ENCODE measurements at regions not wholly inside any gene's neighbourhood (a gene's known extent, or its start where the extent isn't known, plus 50 kb on each side); places are given as distances from the start of the nearest gene placed in this dataset.

DNA sequence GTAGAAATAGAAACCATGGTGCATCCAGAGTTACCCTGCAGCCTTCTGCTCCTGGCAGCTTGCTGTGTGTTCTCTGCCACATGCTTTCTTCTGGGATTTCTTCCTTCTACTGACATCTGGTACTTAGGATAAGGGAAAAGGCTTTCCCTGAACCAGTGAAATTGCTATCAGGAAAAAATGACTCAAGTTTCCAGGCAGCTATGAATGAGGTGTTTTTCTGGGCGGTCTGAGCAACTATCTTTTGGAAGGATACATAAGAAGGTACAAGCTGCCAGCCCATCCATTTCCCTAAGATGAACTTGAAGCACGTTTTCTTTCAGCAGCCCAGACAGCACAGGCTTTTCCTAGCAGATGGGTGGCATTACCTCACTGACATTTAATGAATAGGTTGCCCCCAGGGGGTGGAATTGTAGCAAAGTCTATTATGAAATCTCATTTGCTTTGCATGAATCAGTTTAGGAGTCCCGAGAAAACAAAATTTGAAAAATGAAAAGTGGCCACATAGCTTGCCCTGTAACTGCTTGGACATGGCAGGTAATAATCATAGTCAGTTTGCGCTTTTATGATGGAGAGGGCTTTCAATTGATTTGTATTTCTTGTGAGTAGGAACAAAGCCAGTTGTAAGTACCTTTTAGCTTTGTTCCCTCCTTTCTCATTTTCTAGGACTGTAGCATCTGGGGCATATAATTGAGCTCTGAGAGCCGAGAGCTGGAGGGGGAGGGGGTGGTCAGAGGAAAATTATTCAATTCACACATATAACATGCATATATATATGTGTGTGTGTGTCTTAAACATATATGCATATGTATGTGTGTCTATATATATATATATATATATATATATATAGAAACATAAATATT lies 108.5 kb downstream of the C9orf152 start:
- DNase-seq, result no peak

DNA sequence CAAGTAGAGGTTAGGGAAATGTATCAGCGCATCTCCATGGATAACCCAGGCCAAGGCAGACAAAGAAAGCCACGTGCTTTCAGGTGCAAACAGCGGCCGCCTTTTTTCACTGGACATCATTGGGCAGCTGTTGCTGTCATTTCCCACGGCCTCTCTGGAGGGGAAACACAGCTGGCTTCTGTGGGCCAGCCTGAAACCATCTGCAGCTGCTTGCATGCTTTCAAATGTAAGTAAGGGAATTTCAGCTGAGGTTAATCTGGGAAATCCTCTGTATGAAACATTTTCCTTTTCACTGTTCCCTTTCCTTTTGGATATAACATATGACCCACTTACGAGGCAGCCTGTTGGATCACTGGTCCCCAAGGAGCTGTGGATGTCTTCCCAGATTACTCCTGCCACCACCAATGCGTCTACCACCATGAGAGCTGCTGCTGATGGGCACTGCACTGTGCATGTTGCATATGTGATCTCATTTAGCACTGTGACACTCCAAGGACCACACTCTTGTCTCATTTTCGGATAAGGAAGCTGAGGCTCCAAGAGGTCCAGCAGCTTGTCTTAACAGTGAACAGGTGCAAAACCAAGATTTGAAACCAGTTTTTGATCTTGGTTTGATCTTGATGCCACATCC lies 106.3 kb downstream of the C9orf152 start:
- no peak for DNase-seq

DNA sequence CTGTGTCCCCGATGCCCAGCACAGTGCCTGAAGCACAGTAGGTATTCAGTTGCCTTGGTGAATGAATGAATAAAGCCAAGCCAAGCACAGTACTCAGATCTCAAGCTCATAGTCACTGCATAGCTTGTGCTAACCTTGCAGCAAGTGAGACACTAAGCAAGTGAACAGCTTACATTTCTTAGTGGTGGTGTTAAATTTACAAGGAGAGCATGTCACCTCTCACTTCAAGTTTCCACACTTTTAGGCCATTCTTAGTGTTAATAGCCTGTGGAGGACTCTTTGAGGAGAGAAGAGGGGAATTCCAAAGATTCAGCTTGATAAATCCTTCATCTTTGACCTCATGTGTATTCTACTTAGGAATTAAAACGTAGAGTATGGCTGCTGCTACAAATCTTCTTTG lies 104.7 kb downstream of the C9orf152 start:
- no peak for DNase-seq

DNA sequence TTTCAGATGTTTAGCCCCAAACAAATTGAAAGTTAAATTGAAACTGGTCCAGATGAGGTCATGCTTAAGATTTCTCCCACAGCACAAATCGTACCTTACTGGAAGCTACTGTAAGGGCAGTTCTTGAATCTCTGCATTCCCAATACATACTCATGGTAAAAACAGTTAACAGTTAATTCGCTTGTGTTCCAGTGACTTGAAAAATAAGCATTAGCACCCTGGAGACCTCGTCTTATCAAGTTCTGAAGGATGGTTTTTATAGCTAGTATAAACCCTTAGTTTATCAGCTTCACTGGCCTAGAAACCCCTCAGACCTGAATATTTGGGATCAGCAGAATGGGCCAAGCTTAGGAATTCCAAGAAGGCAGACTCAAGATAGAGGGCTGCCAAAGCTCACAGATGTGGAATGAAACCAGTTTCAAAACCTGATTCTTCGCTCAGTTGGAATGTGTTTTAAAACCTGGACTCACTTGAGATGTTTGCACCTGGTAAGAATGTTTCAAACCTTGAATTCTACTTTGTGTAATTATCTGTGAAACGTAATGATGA lies 103.6 kb downstream of the C9orf152 start:
- no peak for DNase-seq

DNA sequence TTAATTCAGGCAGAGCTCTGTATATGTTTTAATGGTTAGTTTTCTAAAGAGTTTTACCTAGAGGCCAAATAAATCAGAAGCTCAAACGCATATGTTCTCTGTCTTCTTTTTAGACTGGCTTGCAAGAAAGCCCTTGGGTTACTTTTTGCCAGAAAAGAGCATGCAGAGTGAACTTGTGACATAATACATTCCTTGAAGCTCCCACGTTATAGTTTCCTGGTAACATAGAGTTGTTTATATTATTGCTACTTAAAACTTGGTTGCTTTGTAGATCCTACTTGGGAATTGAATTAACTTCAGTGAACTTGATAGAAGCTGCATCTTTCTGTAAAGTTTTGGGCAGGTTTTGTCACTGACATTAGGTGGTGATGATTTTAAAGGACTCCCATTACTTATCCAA lies 102.9 kb downstream of the C9orf152 start:
- DNase-seq, result no peak

DNA sequence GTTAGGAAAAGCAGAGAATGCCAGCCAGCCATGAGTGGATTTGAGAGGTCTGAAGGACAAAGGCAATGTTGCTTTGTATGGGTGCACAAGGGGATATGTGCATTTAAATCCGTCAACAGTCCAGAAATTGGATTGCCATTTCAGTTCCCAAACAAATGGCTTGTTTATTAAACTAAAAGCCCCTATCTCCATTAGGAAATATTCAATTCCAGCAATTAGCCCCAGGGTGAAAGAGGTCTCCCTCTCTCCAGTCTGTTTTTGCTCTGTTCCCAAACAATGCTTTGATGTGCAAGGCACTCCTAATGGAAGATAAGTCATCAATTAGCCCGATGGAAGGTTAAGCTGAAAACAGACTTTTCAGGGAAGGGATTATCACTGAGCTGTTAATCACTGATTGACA lies 101.3 kb downstream of the C9orf152 start:
- DNase-seq, result no peak

DNA sequence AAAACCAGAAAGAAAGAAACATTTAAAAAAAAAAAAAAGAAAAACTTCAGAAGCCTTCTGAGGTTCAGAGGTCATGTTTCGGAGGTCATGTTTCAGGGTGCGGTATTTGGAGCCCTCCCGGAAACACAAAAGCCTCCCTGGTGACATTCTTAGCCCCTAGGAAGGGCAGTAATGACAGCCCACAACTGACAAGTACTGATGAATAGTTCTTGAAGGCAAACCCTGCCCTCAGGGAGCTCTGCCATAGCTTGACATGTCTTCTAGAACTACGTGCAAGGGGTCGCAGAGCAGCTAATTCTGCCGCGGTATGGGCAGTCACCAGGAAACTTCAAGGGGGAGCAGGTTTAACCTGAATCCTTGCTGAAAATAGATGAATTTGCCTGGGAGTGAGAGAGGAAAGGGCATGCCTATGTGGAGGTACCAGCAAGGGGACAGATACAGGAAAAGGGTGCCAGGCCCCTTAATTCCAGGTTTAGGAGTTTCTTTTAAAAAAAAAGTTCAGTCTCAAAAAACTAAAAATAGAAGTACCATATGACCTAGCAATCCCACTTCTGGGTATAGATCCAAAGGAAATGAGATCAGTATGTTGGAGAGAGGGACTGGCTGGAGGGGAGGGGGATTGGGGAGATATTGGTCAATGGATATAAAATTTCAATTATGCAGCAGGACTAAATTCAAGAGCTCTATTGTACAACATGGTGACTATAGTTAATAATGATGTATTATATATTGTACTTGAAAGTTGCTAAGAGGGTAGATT lies 98.4 kb downstream of the C9orf152 start:
- DNase-seq, result no peak

DNA sequence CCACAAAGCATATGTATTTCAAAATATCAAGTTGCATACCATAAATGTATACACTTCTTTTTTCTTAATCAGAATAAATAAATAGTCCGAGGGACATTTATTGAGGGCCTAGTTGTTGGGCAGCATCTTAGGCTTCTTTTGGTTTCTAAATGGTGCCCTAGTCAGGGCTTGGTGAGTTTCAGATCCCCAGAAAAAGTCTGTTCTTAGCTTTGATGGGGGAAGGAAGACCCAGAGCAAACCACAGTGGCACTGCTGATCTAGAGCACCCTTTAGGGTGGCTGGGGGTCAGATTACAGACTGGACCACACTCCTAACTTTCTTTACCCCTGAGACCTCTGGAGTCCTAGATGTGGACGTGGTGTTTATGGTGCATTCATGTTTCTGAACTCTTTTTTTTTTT lies 97.8 kb downstream of the C9orf152 start:
- no peak for DNase-seq

DNA sequence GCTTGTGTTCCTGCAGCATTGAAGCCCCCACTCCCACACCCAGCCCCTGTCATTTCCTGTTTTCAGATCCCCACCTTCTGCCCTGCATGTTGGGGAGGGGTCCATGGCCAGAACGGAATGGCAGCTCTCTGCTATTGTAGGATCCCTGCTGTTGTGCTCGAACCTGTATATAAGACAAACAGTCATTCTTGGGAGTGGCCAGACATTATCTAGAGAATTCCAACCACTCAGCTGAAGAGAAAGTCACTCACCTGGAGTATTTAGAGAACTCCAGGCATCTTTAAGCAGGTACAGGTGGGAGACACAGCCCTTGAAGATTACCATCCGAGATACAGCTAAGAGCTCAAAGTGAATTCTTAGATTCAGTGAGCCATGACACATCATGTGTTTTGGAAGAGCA lies 96.1 kb downstream of the C9orf152 start:
- DNase-seq, result no peak

DNA sequence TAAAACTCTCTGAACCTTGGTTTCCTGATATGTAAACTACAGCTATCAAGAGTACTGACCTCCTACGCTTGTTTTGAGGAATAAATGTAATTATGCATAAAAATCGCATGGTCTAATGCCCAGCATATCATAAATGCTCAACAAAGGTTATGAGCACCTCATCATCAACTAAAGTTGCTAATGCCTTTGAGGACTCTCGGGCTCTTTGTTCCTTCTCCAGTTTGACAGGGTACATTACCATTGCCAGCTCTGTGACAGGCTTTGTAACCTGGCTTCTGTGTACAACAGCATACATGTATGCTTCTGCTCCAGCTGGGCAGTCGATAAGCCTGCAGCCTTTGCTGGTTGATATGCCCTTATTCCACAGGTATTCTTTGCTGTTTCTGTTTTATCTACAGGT lies 95.2 kb downstream of the C9orf152 start:
- DNase-seq, result no peak

DNA sequence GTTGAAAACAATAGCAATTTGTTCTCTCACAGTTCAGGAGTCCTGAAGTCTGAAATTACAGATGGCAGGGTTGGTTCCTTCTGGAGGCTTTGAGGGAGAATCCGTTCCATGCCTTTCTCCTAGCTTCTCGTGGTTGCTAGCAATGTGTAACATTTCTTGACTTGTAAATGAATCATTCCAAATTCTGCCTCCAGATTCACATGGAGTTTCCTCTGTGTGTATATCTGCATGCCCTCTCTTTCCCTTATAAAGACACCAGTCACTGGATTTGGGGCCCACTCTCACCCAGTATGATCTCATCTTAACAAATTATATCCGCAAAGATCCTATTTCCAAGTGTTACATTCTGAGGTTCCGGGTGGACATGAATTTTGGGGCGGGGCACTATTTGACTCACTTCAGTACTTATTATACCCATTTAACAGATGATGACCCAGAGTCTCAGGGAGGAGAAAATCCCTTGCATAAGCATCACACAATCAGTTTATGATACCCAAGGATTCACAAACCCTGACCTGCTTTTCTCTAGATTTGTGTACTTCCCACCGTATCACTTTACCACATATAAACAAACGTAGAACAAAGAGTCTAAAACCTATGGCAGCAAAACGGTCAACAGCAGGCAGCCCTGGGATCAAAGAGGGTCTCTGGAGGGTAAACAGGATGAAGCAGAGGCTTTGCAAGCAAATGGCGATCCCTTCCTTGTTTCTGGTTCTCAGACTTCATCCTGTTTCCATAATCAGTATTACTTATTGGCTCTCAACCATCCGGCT lies 93.7 kb downstream of the C9orf152 start:
- no peak for DNase-seq

DNA sequence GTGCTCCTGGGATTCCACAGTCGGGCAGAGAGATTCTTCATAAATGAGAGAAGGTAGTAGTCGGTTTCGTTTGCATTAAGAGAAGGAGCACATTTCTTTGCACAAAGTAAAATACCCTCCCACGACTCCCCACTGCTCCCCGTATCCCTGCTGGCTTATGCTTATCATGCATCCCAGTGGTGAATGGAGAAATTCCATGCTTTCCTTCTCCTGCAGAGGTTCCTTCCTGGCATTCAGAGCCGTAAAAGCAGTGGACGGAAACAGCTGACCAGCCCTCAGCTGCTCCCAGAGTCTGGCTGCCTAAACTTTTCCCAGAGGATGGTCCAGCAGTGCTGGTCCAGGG lies 93.1 kb downstream of the C9orf152 start:
- no peak for DNase-seq

DNA sequence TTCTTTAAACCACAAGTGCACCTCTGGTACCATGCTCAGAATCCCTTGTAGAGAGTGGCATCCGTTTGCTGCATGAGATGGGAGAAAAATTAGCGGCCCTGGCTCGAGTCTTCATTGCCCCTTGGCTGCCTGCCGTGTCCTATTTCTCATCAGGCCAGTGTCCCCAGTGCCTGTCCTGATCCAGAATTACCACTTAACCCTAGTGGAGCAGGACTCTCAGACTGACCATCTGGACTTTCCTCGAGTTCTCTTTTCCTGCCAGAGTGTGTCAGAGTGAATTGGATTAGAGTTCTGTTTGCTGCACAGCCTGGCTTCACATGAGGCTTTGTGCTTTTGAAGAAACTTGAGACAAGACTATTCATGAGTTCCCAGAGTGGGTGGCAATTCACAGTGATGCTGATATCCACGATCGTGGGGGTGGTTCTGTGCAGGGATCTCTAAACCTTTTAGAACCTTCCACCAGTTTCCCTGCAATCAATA lies 92.6 kb downstream of the C9orf152 start:
- no peak for DNase-seq

DNA sequence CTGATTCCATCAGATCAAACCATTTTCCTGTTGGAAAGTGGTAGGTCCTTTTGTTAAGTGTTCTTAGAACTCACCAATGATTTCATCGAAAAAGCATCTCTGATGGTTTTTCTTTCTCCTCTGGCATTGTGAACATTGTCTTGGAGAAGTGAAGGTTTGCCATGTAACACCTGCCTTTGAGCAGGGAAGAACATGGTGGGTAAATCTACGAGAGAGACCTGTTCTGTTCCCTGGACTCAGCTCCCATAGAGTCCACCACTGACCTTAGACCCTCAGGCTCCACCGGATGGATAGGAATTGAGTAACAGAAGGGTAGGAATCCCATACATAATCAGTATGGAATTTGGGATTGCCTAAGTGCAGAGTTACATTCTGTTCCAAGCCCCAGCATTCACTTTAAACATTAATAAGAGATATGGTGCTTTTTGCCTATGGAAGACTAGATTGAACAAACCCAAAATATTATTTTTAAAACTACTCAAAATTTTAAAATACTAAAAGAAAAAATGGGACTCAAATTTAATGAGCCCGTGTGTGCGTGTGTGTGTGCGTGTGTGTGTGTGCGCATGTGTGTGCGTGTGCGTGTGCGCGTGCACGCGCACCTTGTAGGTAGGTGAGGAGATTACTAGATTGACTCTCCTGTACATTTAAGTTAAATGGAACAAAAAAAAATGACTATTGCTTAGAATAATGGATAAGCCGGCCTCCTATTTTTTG lies 92.0 kb downstream of the C9orf152 start:
- no peak for DNase-seq

DNA sequence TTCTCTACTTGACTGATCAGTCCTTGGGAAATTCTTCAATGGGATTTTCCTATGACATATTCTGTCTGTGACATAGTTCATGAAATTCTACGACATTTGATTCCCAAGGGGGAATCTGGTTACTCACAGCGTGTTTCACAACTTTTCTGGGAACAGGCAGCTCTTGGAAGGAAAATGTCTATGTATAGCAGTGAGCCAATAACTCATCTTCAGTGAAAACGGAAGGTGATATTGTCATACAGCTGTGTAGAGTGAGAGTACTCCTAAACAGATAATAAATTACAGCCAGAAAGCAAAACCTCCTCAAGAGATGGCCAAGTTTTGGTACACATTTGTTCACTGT lies 91.4 kb downstream of the C9orf152 start:
- DNase-seq, result no peak

DNA sequence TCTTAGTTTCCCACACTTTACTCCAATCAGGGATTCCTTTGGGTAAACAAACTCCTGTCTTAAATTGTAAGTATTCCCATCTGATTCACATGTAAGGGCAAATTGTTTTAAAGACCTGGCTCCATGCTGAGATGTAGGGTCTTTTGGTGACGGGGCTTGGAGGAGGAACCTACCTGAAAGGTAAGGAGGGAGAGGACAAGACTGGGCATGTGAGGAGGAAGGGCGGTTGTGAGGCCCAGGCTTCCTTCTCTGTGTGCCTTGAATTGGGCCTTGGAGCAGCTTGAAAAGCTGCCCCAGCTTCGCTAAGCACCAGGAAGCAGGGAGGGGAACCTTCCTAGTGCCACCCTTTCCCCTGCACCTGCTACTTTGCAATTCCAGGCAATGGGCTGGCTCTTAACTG lies 86.8 kb downstream of the C9orf152 start:
- DNase-seq, result no peak

DNA sequence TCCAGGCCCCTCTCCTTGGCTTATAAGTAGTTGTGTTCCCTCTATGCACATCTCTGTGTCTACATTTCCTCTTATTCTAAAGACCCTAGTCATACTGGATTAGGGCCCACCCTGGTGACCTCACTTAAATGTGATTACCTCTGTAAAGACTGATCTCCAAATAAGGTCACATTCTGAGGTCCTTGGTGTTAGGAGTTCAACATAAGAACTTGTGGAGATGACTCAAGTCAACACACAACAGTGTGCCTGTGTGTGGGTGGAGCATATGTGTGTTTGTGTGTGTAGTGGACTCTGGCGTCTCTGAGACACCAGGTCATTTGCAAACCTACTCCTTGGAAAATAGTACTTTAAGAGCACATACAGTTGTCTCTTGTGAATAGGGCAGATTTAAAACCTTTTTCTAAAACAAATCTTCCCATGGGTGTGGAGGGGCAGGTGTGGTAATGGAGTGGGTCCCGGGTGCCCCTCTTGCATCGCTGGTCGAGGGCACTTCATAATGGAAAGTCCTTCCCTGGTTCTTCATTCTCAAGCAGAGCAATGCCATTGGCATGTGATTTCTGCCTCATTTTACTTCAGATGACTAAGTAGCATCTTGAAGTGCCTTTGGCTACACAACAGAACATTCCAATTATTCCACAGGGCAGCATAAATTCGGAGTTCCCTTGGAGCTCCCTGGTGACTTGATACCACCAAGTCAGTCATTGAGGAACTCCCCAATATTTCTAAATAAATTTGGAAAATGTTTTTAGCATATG lies 84.4 kb downstream of the C9orf152 start:
- DNase-seq, result no peak

DNA sequence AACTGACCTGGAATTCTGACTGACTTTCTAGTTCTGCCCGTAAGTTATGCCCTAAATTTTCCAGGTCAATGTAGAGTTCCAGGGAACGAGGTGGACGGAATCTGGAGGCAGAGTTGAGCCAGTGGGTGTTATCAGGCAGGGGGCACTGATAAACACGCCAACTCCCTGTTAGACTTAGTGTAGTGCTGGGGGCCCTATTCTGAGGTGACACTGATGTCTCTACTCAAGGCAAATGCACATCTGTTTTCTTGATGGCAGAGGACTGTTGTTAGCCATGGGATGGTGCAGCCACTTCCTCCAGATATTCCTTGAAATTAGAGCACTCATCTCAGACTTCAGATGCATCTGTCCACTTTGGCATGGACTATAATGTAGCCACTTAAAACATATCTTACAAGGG lies 83.5 kb downstream of the C9orf152 start:
- DNase-seq, result no peak

DNA sequence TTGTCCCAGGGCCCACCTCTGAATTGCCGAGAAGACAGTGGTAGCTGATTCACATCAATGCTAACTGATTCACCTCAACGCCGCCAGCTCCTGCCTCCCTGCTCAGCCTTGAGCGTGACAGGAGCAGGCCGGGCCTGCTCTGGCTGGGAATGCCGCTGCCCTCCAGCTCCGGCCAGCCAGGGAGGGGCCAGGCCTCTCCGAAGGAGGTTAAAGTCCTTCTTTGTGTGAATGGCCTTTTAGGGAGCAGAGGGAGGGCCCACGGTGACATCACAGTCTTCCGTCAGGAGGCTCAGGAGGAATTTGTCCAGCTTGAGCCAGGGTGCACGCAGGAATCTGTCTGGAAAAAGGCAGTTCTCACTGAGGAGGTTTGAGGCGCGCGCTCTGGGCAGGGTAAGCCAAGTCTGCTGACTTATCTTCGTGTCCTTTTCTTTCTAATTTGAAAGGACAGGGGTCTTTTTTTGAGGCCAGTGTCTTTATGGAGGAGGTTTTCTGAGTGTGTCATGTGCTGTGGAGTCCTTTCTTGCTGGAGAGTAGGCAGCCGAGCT lies 82.7 kb downstream of the C9orf152 start:
- no peak for DNase-seq

DNA sequence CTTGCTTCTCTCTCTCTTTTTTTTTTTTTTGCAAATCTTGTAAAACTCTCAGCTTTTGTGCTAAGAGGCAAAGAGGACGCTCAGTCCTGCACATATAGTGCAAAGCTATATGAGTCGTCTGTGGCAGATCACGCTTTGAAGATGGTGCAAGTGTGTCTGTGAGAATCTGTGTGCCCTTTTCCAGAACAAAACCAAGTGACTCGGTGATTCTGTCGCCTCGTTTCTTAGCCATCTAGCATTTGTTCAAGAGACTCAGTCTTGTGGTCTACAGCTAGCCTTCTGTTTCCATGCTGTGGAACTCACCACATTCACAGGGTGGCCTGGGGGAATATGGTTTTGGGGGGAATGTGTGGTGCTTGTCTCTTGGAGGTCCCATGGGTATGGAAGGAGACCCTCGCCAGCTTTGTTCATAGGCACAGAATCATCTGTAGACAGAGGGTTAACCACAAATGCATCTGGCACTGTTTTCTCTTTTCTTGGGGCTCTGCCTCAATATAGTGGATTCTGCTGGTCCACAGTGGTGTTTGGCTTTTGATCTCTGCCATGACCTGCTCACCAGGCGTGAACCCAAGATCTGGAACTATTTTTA lies 82.1 kb downstream of the C9orf152 start:
- DNase-seq, result no peak

DNA sequence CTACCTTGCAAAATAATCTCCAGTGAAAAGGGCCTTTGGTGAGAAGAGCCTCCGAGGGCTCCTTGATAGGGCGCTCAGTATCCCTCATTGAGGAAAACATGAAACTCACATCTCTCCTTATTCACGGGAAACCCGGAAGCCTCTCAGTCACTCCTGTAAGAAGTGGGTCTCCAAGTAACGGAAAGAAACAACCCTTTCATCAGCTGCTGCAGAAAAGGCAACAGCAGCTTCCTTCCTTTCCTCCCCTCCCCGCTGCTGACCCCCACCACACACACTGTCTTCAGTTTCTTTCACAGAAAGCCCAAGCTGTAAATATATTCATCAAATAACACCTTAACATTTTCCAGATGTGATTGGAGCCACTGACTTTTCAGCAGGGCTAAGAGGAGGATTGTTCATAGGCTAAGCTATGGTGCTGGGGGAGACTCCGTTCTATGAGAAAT lies 81.4 kb downstream of the C9orf152 start:
- no peak for DNase-seq

Measured in CD4-positive, alpha-beta T cell treated with Interleukin-4 for 1 hour (primary cell).